HCEC 1CT (cell line): ENCODE measurements at regions not wholly inside any gene's neighbourhood (a gene's known extent, or its start where the extent isn't known, plus 50 kb on each side); places are given as distances from the start of the nearest gene placed in this dataset.
A peak's percentile ranks its signal among the peaks of the same experiment; 100 is the strongest.
"Not testable (repeated sequence)": the region's sequence is repeated elsewhere in the genome, so short reads cannot be mapped to it uniquely, and the experiment has no call there.

Source experiments
- DNase-seq: peaks from one replicate; pipeline ENCODE4 v3.0.0-alpha.2; 2017

DNA sequence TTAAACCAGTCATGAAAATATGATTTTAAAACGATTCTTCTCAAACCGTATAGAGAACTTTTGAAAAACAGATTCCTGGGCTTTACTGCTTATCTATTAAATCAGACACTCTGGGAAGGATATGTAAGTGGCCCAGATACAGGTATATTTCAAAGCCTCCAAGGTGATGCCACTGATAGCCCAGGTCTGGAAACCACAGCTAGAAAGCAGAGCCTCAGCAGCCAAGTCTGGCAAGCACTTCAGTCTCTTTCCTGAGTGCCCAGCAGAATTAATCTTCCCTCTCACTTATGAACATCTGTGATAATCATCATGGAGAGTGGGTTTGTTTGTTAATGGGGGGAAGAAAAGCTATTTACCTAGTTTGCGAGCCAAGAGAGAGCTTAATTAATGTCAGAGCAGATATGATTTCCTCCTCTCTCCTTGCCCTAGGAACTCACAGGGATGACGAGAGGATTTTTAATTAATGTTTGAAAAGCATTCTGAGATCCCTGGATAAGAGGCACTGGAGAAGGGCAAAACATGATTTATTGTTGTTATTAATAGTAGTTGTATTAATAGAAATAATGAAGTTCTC is 368.4 kb downstream of the TLE1 start:
- DNase-seq = no peak

DNA sequence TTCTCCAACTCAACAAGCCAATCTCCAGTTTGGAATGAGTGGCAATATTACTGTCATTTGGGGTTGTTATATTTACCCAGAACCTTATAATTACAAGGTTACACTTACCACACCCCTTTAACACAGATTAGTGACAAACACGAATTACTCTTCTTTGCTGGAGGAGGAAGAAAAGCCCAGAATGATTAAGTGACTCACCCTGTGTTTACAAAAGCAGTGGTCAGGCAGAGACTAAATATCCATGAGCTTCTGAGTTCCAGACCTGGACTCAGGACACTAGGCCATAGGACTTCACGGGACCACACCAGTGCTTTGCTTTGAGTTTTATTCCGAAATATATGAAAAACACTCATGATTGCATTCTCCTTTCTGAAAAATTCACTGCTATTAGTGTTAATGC is 370.8 kb downstream of the TLE1 start:
- DNase-seq = peak; percentile 76

- no peak for DNase-seq
These were observed 371.4 kb downstream of the TLE1 start for GRCh38 chr9:81317939-81318338.

DNA sequence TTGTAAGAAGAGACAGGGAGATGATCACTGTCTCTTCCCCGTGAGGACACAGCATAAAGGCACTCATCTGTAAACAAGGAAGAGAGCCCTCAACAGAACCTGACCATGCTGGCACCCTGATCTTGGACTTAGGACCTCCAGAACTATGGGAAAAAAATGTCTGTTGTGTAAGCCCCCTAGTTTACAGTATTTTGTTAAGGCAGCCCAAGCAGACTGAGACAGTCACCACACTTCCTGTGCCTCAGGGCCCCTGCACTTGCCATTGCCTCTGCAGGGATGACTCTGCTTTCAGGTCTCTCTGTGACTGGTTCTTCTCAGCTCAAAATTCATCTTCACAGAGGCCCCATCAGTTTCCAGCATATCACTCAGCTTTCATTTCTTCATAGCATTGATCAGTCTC is 372.1 kb downstream of the TLE1 start:
- DNase-seq = no peak

DNA sequence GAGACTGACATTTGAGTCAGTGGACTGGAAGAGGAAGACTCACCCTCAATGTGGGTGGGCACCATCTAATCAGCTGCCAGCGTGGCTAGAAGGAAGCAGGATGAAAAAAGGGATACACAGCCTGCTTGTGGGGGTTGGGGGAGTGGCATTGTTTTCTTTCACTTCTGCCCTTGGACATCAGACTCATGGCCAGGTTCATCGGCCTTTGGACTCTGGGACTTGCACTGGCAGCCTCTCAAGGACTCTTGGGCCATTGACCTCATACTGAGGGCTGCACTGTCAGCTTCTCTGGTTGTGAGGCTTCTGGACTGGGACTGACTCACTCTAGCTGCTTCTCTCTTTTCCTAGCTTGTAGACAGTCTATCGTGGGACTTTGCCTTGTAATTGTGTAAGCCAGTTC is 374.9 kb downstream of the TLE1 start:
- DNase-seq = no peak

DNA sequence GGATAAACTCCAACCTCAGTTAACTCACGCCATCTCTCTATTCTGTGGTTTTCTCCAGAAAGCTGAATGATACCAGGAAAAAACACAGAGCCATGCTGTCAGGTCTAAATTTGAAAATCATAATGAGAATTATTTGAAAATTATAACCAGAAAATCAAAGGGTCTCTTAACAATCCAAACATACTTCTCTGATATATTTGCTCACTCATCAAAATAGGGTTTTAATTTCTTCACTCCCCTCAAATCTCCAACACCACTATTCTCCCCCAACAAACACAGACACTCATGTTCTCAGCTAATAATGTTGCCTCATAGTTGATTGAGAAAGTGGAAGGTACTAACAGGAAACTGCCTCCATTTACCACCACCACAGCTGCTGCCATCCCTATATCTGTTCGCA is 375.5 kb downstream of the TLE1 start:
- no peak for DNase-seq

DNA sequence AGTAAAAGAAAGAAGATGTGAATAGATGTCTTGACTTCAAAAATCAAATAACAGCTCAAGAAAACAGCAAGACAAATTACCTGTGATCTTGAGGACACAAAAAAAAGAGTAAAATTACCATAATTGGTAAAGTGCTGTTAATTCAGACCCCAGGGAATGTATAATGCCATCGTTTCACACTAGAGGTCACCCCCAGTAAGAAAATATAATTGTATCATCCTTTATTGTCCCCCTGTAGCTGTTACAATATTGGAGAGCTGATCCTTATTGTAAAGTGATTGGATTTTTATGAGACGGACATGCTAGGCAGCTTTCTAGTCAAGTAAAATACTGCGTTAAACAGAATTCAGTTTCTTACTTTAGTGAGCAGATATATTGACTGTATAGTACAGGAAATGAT is 377.0 kb downstream of the TLE1 start:
- peak; percentile 14 for DNase-seq

DNA sequence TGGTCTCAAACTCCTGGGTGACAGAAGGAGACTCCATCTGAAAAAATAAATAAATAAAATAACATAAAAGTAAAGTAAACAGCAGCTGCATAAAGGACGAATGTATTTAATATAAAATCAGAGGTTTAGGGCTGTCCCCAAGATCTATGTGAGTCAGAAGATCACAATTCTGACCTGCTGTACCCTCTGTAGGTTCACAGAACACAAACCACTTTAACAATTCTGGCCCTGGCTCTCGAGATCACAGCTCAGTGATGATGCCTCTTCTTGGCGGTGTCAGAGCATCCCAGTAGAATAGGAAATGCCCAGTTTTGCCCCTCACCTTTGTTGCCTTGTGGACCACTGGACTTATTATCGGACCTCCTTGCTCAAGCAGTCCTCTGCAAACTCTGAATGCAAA is 380.9 kb downstream of the TLE1 start:
- DNase-seq = no peak

DNA sequence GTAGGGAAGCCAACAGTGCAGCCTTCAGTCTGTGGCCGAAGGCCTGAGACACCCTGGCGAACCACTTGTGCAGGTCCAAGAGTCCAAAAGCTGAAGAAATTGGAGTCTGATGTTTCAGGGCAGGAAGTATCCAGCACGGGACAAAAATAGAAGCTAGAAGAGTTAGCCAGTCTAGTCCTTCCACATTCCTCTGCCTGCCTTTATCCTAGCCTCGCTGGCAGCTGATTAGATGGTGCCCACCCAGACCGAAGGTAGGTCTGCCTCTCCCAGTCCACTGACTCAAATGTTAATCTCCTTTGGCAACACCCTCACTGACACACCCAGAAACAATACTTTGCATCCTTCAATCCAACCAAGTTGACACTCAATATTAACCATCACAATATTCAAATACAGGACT is 381.6 kb downstream of the TLE1 start:
- not testable (repeated sequence) for DNase-seq

GRCh38 chr9:81305561-81306182 is 383.7 kb downstream of the TLE1 start:
- DNase-seq = no peak

DNA sequence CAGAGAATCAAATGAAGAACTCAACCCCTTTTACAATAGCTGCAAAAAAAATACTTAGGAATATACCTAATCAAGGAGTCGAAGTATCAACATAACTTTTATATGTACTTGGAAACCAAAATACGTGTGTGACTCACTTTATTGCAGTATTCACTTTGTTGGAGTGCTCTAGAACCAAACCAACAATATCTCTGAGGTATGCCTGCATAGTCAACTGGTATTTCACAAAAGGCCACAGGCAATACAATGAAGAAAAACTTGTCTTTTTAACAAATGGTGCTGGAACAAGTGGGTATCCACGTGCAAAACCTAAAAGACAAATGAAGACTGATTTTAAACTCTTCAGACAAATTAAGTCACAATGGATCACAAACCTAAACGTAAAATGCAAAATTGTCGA is 385.7 kb downstream of the TLE1 start:
- DNase-seq = no peak

- no peak for DNase-seq
These were observed 395.7 kb downstream of the TLE1 start for GRCh38 chr9:81293651-81294050.

DNA sequence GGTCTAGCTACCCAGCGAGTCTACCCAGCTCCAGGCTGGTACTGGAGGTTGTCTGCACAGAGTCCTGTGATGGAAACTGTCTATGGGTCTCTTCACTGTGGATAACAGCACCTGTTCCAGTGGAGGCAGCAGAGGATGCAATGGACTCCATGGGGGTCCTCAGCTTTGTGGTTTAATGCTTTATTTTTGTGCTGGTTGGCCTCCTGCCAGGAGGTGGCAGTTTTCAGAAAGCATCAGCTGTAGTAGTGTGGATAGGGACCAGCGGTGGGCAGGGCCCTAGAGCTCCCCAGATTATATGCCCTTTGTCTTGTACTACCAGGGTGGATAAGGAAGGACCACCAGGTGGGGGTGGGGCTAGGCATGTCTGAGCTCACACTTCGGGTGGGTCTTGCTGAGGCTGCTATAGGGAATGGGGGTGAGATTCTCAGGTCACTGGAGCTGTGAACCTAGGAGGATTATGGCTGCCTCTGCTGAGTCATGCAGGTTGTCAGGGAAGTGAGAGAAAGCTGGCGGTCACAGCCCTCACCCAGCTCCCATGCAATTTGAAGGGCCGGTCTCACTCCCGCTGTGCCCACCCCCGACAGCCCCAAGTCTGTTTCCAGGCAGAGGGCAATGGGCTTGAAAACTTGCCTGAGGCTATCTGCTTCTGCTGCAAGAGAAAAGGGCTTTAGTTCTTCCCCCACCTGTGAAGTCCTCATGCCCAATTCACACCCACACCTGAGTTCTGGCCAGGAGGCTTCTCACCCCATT is 397.1 kb downstream of the TLE1 start:
- no peak for DNase-seq

- DNase-seq = no peak
These were observed 399.7 kb downstream of the TLE1 start for GRCh38 chr9:81289622-81290021.

GRCh38 chr9:81268048-81268447 is 421.3 kb downstream of the TLE1 start:
- DNase-seq = peak; percentile 68

DNA sequence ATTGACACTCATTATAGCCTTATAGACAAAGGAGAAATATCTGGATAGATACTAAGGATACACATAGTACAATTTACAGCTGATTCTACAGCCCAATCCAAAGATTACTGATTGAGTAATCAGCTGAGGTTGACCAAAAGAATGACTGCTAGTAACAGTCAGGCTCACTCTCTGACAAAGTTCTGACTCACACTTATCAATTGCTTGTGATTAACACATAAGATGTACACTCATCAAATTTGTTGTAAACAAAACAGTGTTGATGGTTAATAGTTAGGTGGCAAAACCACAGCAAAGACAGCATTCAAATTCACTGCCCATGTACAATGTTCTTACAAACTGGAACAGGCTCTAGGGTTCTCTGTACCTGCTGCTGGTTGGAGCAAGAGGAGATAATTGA is 422.7 kb downstream of the TLE1 start:
- DNase-seq = peak; percentile 93

GRCh38 chr9:81266086-81266485 is 423.3 kb downstream of the TLE1 start:
- no peak for DNase-seq

DNA sequence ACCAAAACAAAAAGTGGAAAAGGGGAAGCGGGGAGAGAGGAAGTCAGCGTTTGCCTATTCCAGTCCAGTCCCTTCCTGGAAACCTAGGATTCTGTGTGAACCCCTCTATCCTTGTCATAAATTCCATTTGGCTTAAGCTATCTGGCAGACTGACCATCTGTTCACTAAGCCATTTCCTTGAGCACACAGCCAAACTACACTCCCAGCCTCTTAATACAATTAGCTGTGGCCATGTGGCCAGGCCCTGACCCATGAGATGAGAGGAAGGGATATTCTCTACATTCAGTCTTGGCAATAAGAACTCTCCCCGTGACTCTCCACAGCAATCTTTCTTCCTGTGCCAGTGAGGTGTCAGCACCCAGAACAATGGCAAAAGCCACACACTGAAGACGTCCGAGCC is 424.8 kb downstream of the TLE1 start:
- peak; percentile 80 for DNase-seq

DNA sequence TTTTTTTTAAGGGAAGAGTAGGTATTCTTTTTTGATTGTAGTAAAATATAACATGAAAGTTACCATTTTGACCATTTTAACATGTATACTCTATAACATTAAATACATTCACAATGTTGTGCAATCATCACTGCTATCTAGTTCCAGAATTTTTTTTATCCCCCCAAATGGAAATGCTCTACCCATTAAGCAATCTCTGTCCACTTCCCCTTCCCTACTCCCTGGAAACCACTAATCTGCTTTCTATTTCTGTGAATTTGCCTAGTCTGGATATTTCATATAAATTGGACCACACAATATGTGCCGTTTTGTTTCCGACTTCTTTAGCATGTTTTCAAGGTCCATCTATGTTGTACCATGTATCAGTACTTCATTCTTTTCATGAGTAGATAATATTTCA is 429.5 kb downstream of the TLE1 start:
- DNase-seq = no peak

GRCh38 chr9:81256368-81256767 is 433.0 kb downstream of the TLE1 start:
- no peak for DNase-seq

DNA sequence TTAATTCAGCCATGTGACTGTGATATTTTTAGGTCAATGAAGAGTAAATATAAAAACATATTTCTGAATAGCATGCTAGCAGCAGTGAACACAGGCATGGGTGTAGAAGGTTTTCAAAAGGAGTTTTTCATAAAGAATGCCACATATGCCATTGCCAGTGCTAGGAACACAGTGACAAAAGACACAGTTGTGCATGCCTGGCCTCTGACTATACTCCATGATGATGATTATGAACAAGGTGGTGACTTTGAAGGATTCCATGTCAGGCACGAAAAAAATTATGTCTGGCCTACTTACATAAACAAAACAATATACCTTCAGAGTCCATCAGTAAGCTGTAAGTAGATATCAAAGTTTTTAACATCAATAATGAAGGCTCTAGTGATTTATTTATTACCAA is 438.7 kb downstream of the TLE1 start:
- DNase-seq = no peak

DNA sequence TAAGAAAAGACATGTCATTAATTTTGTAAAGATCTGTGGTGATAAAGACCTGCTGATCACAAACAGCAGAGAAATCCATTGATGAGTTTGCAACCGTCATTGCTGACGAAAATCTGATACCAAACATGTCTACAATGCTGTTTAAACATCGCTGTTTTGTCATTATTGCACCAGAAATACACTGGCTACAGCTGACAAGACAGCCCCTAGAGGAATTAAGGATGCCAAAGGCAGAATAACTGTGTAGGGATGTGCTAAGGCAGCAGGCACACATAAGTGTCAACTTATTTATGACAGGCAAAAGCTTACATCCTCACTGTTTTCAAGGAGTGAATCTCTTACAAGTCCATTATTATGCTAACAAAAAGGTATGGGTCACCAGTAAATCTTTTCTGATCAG is 439.3 kb downstream of the TLE1 start:
- DNase-seq = no peak

GRCh38 chr9:81245254-81245956 is 443.9 kb downstream of the TLE1 start:
- no peak for DNase-seq

- peak; percentile 56 for DNase-seq
These were observed 444.7 kb downstream of the TLE1 start for GRCh38 chr9:81244631-81245030.
